K562 (cell line): ENCODE measurements at regions not wholly inside any gene's neighbourhood (a gene's known extent, or its start where the extent isn't known, plus 50 kb on each side); places are given as distances from the start of the nearest gene placed in this dataset.

Experiments used
- ATAC-seq: fragments of 200-7000 bp; cut with Tn5 transposase; 3 replicates; pipeline ENCODE4 v1.9.1; 2020; ENCODE audit warnings: moderate library complexity
- BruUV-seq: library from RNA; stranded (reverse); fragments of 400-500 nt; replicated peaks from 2 replicates; lab custom pipeline; 2021; lab: Mats Ljungman, UMichigan
- CTCF ChIA-PET: fragments of 300-600 bp; formaldehyde crosslinking; extraction: SDS; loops from one replicate; lab custom pipeline; 2021; ENCODE audit warnings: low intra/inter-chr PET ratio; lab: Yijun Ruan, JAX
- POLR2A ChIA-PET: fragments of 300-600, 350-650 bp; sonication (Branson Sonifier 250); formaldehyde crosslinking; extraction: SDS; loops from one replicate; lab custom pipeline; 2021; ENCODE audit warnings: antibody characterized with exemption, inconsistent platforms; lab: Yijun Ruan, JAX
- DNase-seq, 4 experiments: peaks; one replicate each; pipeline versions ENCODE4 v3.0.0 to v3.0.0-alpha.2; 2011 to 2018; ENCODE audit warnings: low spot score in 3 of 4, mixed read lengths in 3 of 4; ENCODE audit errors: extremely low read depth in 1 of 4
- FAIRE-seq: peaks from 2 replicates; lab custom pipeline; 2011; peaks lifted over from hg19 to GRCh38; lab: Jason Lieb, UNC
- H2AFZ ChIP-seq: 2 replicates; pipeline ENCODE4 v1.6.0; 2011; ENCODE audit warnings: low read depth, low read length, control low read depth, inconsistent platforms
- H3K27ac ChIP-seq: fragments of 200-600 bp; 3 replicates; pipeline ENCODE4 v1.8.0; 2011; ENCODE audit warnings: low read depth, mild to moderate bottlenecking, control low read depth, inconsistent platforms, low read length, moderate library complexity, mixed read lengths; ENCODE audit errors: extremely low read depth
- H3K27me3 ChIP-seq, 2 experiments: fragments of 300-600 bp in 1 of 2; 2 replicates in 1 of 2; 3 replicates in 1 of 2; pipeline versions ENCODE4 v1.6.0 to v1.8.0; 2011; ENCODE audit warnings: inconsistent platforms in 2 of 2, low read length in 2 of 2, mild to moderate bottlenecking in 1 of 2, mixed read lengths in 1 of 2, moderate library complexity in 1 of 2; ENCODE audit not compliant: control insufficient read depth in 2 of 2, insufficient read depth in 2 of 2
- H3K36me3 ChIP-seq: fragments of 300-600 bp; 3 replicates; pipeline ENCODE4 v1.8.0; 2011; ENCODE audit warnings: mild to moderate bottlenecking, low read length, inconsistent platforms; ENCODE audit not compliant: control insufficient read depth, insufficient read depth
- H3K4me1 ChIP-seq, 2 experiments: fragments of 200-600 bp in 1 of 2; replicated peaks in 1 of 2; 2 replicates in 1 of 2; 3 replicates in 1 of 2; pipeline versions ENCODE4 v1.5.1 to v1.8.0; 2011; ENCODE audit warnings: inconsistent platforms in 2 of 2, low read length in 2 of 2, mild to moderate bottlenecking in 1 of 2, mixed read lengths in 1 of 2, moderate library complexity in 1 of 2; ENCODE audit not compliant: control insufficient read depth in 2 of 2, insufficient read depth in 2 of 2
- H3K4me2 ChIP-seq: 2 replicates; pipeline ENCODE4 v1.6.1; 2011; ENCODE audit warnings: low read length, control low read depth, inconsistent platforms, mixed read lengths; ENCODE audit not compliant: insufficient read depth
- H3K4me3 ChIP-seq: fragments of 200-600 bp; sonication (generic), shearing (Covaris generic); 2 replicates; pipeline ENCODE4 v1.5.1; 2016; ENCODE audit warnings: control low read depth, inconsistent platforms
- H3K79me2 ChIP-seq: fragments of 200-600 bp; 3 replicates; pipeline ENCODE4 v1.8.0; 2011; ENCODE audit warnings: low read length, inconsistent platforms; ENCODE audit not compliant: control insufficient read depth, insufficient read depth
- H3K9ac ChIP-seq, 2 experiments: 2 replicates each; pipeline versions ENCODE4 v1.6.0 to v1.6.1; 2011; ENCODE audit warnings: low read depth in 2 of 2, low read length in 2 of 2, control low read depth in 1 of 2, inconsistent platforms in 1 of 2, mild to moderate bottlenecking in 1 of 2, mixed read lengths in 1 of 2; ENCODE audit not compliant: insufficient read depth in 1 of 2
- H3K9me1 ChIP-seq: one replicate; pipeline ENCODE4 v1.6.0; 2011; ENCODE audit warnings: inconsistent platforms, mild to moderate bottlenecking, low read length, moderate library complexity; ENCODE audit not compliant: control insufficient read depth, insufficient read depth
- H3K9me3 ChIP-seq: replicated peaks from 2 replicates; pipeline ENCODE4 v1.5.1; 2011; ENCODE audit warnings: low read depth, low read length, inconsistent platforms; ENCODE audit not compliant: control insufficient read depth, insufficient read depth
- H4K20me1 ChIP-seq: replicated peaks from 2 replicates; pipeline ENCODE4 v1.6.1; 2011; ENCODE audit warnings: low read length, inconsistent platforms, mixed read lengths; ENCODE audit not compliant: control insufficient read depth, insufficient read depth
- CBX8 ChIP-seq: fragments of 200-600 bp; sonication (generic); IDR thresholded peaks from 2 replicates; pipeline ENCODE4 v1.6.1; 2012; ENCODE audit warnings: borderline replicate concordance, mixed run types, low read depth, mild to moderate bottlenecking, moderate library complexity, mixed read lengths, low read length, control low read depth, inconsistent platforms; ENCODE audit not compliant: poor library complexity, severe bottlenecking; ENCODE audit errors: extremely low read depth
- CHD1 ChIP-seq: fragments of 200-600 bp; sonication (generic); IDR thresholded peaks from one replicate; pipeline ENCODE4 v1.6.1; 2012; ENCODE audit warnings: mild to moderate bottlenecking, moderate library complexity, low read length, inconsistent platforms
- HDAC1 ChIP-seq, 2 experiments: fragments of 450-650 bp; IDR thresholded peaks; 2 replicates each; pipeline ENCODE4 v1.6.1; 2016 to 2017; ENCODE audit warnings: inconsistent platforms in 1 of 2, mild to moderate bottlenecking in 1 of 2, moderate library complexity in 1 of 2
- SIX5 ChIP-seq, 2 experiments: IDR thresholded peaks; 2 replicates each; pipeline ENCODE4 v1.6.1; 2011; ENCODE audit warnings: low read length in 2 of 2, borderline replicate concordance in 1 of 2, low read depth in 1 of 2, mild to moderate bottlenecking in 1 of 2, moderate library complexity in 1 of 2; ENCODE audit not compliant: insufficient read depth in 1 of 2
- USF2 ChIP-seq: sonication (generic); formaldehyde crosslinking; IDR thresholded peaks from 2 replicates; pipeline ENCODE4 v1.5.0; 2020; ENCODE audit warnings: missing genetic modification reagents
- ZNF354B ChIP-seq: fragments of 250-450 bp; sonication (Bioruptor Pico); IDR thresholded peaks from 2 replicates; pipeline ENCODE4 v1.4.0; 2020
- WGBS: fragments of 100-300 bp; shearing (Covaris generic); methylation state at CpG from one replicate; pipeline ENCODE4 v1.1.6; 2016; ENCODE audit warnings: low coverage, mixed read lengths; ENCODE audit not compliant: insufficient coverage; ENCODE audit errors: missing lambda C conversion rate; 5-methylcytosine and 5-hydroxymethylcytosine counted together
- in situ Hi-C: fragments of 300-500 bp; cut with MboI; formaldehyde crosslinking; loops from 4 replicates; pipeline ENCODE4 v1.15.0; 2018; ENCODE audit warnings: inconsistent platforms, mixed read lengths
- intact Hi-C: fragments of 100-400 bp; cut with micrococcal nuclease; formaldehyde crosslinking; loops from 2 replicates; pipeline ENCODE4 v1.14.2; 2022

- Histone ChIP-seq H3K9me1 (no peaks in the 10 kb centered on the region), H2AFZ (no peak overlapping the region), H3K36me3 (no peaks in the 10 kb centered on the region), H3K9ac (no peak overlapping the region), H3K4me3 (no peak overlapping the region), H4K20me1 (0 out of 2 replicates have a peak, but pooled peaks cover 3% of the 10 kb centered on the region), H3K4me2 (no peak overlapping the region), H3K79me2 (no peaks in the 10 kb centered on the region), H3K4me1 (no peaks in the 10 kb centered on the region), H3K27me3 (peaks cover 0 to 5% of the 10 kb centered on the region in 2 experiments; a peak in 1 of 5 replicates), H3K27ac (no peak overlapping the region), H3K9me3 (no peaks in the 10 kb centered on the region)
- ChIA-PET CTCF (interaction anchor here (0.6 kb wide), 1 partner anchor 1321 kb away, joined by 5 read pairs; no protein-coding TSS in a partner anchor), POLR2A (no interaction called here)
- no TSS peak for BruUV-seq
- FAIRE-seq = peak; percentile 42
- in situ Hi-C loops = no loop called here
- TF ChIP-seq USF2 (CRISPR knock-in tag) (no peak), HDAC1 (IDR thresholded peaks at IDR 0.05) (0 out of 4 replicates have a peak, but pooled peaks of 1 of the 2 experiments have one; percentile 15)
- 0% methylated on average over 2 of the region's 2 CpGs for WGBS
- ATAC-seq = no peak
- intact Hi-C loops = no loop called here
- no peak for DNase-seq
Observed at GRCh38 chr5:2677689-2678088, 73.8 kb downstream of the IRX2 start.

GRCh38 chr5:2675548-2675947 is 75.9 kb downstream of the IRX2 start:
- in situ Hi-C loops = no loop called here
- POLR2A ChIA-PET = interaction anchor here (1.0 kb wide), 1 partner anchor 13 kb away, joined by 3 read pairs; no protein-coding TSS in a partner anchor

More at GRCh38 chr5:2675548-2675947, 75.9 kb downstream of the IRX2 start:
- Histone ChIP-seq H3K4me2 (no peak overlapping the region), H2AFZ (no peak overlapping the region), H3K36me3 (no peaks in the 10 kb centered on the region), H3K9me3 (no peaks in the 10 kb centered on the region), H3K9me1 (no peaks in the 10 kb centered on the region), H3K27ac (no peak overlapping the region), H4K20me1 (0 out of 2 replicates have a peak, but pooled peaks cover 3% of the 10 kb centered on the region), H3K9ac (no peak overlapping the region), H3K4me1 (no peaks in the 10 kb centered on the region), H3K4me3 (no peak overlapping the region), H3K27me3 (peaks cover 0 to 15% of the 10 kb centered on the region in 2 experiments; a peak in 3 of 5 replicates), H3K79me2 (no peaks in the 10 kb centered on the region)
- CTCF ChIA-PET = no interaction called here
- FAIRE-seq (no peak), DNase-seq (no peak), ATAC-seq (no peak)
- intact Hi-C loops = no loop called here
- TF ChIP-seq SIX5 (IDR thresholded peaks at IDR 0.05; ENCODE audit: borderline replicate concordance in 1 of 2, insufficient read depth in 1 of 2, low read depth in 1 of 2, low read length in 2 of 2) (no peak), ZNF354B (no peak), CBX8 (no peak), CHD1 (no peak)
- under 1% methylated on average over 7 of the region's 7 CpGs for WGBS
- BruUV-seq = no TSS peak
